HG02885 (cell line): ENCODE measurements at regions not wholly inside any gene's neighbourhood (a gene's known extent, or its start where the extent isn't known, plus 50 kb on each side); places are given as distances from the start of the nearest gene placed in this dataset.
"Not testable (repeated sequence)": the region's sequence is repeated elsewhere in the genome, so short reads cannot be mapped to it uniquely, and the experiment has no call there.

ENCODE experiments used
- ATAC-seq: cut with Tn5 transposase; IDR thresholded peaks from one replicate; pipeline ENCODE4 v1.9.1; 2021; ENCODE audit warnings: mild to moderate bottlenecking; ENCODE audit not compliant: unreplicated experiment, poor library complexity

DNA sequence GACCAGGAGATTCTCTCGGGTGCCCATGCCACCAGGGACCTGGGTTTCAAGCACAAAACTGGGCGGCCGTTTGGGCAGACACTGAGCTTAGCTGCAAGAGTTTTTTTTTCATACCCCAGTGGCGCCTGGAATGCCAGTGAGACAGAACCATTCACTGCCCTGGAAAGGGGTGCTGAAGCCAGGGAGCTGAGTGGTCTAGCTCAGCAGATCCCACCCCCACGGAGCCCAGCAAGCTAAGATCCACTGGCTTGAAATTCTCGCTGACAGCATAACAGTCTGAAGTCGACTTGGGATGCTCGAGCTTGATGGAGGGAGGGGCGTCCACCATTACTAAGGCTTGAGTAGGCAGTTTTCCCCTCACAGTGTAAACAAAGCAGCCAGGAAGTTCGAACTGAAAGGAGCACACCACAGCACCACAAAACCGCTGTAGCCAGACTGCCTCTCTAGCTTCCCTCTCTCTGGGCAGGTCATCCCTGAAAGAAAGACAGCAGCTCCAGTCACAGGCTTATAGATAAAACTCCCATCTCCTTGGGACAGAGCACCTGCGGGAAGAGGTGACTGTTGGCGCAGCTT lies 157.7 kb downstream of the GIPC2 start:
- ATAC-seq, result not testable (repeated sequence)

DNA sequence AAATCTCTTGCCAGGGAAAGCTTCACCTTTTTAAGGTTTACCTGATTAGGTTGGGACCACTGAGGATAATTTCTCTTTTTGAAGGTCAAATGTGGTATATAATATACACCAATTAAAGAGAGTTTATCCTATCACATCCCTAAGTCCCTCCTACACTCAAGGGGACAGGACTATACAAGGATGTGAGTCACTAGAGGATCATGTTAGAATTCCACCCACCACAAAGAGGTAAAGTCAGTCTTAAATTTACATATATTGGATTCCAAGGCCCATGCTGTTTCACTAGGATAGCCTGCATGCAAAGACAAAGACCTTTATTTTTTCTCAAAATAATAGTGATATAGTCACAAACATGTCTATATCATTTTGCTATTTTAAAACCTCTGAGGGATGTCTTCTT lies 164.4 kb downstream of the GIPC2 start:
- ATAC-seq, result no peak

DNA sequence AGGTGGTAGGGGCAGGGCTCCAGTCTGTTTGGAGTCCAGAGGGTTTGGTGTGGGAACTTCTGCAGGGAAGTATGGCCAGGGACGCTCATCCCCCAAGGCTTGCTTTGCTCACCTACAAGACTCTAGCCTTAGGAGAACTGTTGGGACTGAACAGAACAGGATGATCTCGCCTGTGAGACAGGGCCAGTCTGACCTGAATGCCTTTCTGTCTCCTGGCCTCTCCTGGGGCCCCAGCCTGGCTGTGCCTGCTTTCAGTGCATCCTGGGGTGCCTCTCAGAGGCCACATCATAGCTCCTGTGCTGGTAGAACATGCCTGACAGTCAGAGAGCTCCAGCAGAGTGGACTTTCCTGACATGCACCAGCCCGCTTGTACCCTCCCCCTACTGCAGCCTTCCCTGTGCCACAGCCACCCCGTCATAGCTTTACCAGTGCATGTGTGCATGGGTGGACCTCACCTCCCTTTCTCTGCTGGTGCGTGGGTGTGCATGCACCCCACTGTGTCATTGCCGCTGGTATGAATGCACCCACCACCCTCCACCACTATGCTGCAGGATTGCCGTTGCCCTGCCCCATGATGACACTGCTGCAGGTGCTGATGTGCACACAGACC lies 165.8 kb downstream of the GIPC2 start:
- ATAC-seq, result no peak

GRCh38 chr1:78214334-78214733 lies 168.6 kb downstream of the GIPC2 start:
- no peak for ATAC-seq

DNA sequence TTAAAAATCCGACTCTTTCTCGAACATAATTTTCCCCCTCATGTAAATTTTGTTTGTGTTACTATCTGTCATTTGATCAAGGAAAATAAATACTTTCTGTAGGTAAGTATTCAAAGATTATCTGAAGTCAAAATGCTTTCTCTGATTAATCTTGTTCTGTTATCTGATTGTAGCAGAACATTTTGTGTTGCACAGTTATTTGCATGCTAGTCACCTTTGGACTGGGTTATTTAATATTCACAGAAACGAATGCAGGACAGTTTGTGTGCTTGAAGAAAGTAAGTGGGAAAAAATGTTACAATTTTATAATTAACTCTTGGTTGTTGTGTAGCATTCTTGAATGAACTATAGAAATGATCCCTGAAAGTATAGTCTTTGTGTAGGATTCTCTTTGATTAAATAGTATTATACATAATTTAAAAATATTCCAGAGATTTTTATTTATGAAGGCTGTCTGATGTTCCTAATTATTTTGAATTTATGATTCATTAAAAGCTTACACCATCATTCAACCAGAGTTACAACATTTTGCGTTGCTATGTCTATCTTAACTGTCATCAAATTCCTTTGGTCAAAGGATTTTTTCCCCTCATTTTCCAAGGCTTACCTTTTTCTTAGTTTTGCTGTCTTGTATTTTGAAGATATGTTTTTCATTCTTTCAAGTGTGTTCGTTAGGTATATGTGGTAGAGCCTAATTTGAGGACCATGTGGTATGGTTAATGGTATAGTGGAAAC lies 176.6 kb downstream of the GIPC2 start:
- ATAC-seq, result no peak

DNA sequence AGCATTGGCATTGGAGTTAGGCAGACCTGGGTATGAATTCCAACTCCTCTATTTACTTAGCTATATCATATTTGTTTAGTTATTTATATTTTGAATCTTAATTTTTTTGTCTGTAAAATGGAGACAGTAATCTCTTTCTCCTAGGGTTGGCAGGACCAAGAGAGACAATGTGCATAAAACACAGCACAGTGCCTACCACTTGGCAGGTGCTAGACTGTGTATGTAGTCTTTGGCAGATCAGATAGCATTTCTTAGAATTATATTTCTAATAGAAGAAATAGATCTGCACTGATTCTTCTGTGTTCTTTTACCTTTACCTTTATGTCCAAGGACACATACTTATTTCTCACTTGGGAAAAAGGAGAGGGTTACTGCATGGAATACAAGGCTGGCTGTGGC lies 177.2 kb downstream of the GIPC2 start:
- ATAC-seq, result no peak

GRCh38 chr1:78223417-78224215 lies 177.8 kb downstream of the GIPC2 start:
- no peak for ATAC-seq

DNA sequence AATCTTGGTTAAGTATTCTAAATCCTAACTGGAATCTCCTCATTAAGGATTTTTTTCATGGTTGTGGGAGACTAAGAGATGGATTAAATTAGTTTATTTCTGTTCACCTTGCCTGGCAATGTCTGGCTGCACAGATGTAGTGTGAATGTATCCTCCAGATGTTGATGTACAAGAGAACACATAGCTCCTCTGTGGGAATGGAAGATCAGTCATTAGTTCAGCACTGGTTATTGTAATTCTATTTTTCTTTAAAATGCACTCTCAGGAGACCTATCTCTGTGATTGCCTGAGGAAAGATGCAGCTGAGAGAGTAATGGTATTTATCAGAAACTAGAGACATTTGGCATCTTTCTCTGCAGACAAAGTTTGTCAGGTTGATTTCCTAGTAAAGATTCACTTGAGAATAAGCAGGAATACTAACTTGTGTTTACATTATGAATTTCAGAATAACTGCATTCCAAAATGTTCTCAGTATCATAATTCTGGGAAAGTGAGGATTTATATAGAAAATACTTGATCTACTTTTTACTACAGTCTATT lies 178.6 kb downstream of the GIPC2 start:
- no peak for ATAC-seq

- no peak for ATAC-seq
These were observed 179.2 kb downstream of the GIPC2 start for GRCh38 chr1:78224861-78225552.

DNA sequence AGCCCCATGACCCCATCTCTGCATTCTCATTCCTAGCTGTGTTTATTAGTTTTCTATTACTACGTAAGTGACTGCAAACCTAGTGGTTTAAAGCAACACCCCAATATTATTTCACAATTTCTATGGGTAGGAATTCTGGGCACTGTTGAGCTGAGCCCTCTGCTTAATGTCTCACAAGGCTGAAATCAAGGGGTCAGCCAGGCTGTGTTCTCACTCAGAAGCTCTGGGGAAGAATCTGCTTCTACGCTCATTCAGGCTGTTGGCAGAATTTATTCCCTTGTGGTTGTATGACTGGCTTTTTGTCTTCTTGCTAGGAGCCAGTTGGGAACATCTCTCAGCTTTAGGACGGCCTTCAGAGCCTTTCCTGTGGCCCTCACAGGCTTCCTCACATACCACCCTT lies 181.0 kb downstream of the GIPC2 start:
- ATAC-seq, result no peak

- ATAC-seq, result no peak
These were observed 182.2 kb downstream of the GIPC2 start for GRCh38 chr1:78227705-78228635.

DNA sequence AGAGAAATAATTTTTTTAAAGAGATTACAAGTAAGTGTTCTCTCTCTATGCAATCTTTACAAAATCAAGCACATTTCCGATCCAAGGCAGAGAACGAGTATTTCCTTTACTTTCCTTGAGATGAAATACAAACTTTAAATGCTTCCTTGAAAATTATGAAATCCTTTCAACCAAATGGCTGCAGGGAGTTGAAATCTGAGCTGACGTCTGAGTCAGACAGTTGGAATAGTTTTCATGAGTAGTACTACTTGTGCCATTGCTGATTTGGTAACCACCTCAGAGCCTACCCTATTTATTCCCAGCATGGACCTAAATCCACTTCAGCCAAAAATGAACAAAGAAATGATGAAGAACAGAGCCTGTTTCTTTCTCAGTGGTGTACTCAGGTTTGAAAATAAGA lies 183.6 kb downstream of the GIPC2 start:
- no peak for ATAC-seq

GRCh38 chr1:78231477-78231876 lies 185.7 kb downstream of the GIPC2 start:
- ATAC-seq, result no peak

DNA sequence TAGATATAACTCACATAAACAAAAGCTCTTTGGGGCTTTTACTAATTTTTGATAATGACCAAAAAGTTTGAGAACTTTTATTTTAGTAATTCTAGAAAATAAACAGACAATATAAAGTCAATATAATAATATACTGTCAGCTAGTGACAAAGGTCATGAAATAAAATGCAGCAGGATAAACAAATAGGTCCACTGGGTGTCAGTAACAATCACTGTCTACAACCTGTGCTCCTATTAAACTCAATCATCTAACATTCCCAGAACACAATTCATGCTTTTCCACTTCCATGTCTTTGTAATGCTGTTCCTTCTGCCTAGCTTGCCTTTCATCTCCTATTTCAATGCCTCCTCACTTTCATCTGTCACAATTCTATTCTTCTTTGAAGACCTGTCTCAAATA lies 186.1 kb downstream of the GIPC2 start:
- ATAC-seq, result no peak

GRCh38 chr1:78232630-78233029 lies 186.9 kb downstream of the GIPC2 start:
- no peak for ATAC-seq

GRCh38 chr1:78234496-78234895 lies 188.7 kb downstream of the GIPC2 start:
- ATAC-seq, result no peak

DNA sequence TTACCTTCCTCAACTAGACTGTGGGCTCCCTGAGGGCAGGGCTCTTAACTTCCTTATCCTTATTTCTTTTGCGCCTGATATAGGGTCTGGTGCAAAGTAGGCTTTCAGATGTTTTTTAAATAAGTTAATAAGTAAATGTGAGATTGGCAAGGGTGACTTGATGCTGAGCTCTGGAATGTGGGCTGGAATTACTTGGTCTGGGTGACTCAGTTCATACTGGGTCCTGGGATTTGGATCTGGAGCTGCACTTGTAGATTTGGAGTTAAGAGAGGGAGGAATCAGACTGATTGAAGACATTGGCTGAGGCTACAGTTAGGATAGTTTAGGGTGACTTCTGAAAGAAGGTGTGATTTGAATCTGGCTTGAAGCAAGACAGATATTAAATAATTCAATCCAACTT lies 190.9 kb downstream of the GIPC2 start:
- ATAC-seq, result no peak

DNA sequence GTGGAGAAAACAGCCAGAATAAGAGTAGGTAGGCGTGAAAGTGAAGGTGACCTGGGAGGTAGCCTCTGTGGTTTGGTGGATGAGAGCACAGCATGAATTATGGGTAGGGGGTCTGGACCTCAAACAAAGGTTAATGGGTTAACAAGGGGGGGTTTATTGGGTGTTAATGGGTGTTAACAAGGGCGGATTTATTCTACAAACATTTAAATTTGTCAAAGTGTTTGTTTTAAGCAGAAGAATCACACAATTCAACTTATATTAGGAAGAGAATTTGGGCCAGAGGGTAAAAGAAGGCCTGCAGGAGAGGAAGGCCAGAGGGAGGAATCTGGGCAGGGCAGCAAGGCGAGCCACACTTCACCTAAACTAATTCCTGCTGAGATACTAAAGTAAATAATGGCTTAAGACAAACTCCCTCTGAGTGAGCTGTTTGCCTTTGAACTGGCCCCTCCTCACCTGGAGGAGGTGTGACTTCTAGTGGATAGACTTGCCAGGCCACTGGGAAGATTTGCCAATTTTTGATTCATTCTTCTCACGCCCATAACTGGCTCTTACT lies 191.7 kb downstream of the GIPC2 start:
- no peak for ATAC-seq

- no peak for ATAC-seq
These were observed 194.4 kb downstream of the GIPC2 start for GRCh38 chr1:78240191-78240590.
